NCI-H446 (cell line): ENCODE measurements at regions not wholly inside any gene's neighbourhood (a gene's known extent, or its start where the extent isn't known, plus 50 kb on each side); places are given as distances from the start of the nearest gene placed in this dataset.

Experiments
- DNase-seq, 2 experiments: peaks; one replicate each; lab custom pipeline; 2025; lab: John Stamatoyannopoulos, UW

DNA sequence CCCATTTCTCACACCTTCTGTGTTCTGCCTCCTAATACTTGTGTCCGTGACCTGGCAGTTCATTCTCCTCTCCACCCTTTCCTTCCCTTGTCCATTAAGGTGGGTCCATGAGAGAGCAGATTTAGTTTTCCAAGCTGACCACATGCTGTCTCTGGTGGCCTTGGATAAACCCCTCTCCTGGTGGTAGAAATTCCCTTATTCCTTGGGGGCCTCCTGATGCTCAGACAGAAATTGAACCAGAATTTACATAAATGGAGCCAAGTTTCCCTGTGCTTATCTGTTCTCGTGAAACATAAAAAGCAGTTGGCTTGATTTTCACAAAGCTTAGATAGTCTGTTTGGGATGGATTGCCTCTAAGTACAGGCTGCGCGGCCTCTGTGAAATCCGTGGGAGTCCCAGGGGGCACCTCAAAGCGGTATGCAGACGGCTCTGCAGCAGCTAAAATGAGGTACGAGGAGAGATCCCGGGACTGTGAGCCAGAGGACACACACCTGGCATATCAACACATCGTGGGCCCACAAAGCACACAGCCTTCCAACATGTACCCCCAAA is 101.0 kb upstream of the NMNAT3 start:
- DNase-seq, result no peak

GRCh38 chr3:139774560-139775302 is 97.0 kb upstream of the NMNAT3 start:
- DNase-seq, result peak; percentile 66 to 79

DNA sequence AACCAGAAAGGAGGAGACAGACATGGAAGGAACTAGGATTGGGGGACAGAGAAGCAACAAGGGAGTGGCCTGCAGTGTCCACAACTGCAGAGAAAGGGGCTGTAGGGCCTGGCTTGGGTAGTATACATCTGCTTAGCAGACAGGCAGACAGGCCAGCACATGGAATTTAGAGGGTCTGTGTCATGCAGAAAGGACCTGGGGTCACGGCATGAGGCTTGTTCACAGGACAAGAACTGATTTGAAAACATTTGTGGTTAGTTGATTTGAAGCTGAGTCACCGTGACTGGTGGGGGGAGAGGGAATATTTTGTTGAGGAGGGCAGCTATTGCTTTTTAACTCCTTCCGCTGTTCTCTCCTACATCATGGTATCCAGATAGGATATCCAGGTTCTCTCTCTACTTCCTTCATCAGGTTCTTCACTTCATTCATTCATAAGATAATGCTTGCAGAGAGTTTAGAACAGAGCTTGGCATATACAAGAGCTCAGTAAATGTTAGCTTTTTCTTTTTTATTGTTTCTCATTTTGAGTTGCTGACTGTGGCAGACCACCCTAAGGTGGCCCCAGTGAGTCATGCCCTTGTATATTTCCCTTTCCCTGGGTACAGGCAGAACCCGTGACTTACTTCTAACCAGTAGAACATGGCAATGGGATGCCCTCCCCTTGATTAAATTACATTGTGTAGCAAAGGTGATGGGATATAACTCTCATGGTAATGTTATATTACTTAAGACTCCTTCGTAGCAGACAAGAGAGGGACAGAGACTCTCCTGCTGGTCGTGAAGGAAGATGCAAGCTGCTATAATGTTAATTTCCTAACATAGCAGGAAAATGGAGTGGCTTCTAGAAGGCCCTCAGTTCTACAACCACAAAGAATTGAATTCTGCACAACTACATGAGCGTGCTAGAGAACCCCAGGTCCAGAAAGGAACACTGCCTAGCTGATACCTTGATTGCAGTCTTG is 95.0 kb upstream of the NMNAT3 start:
- DNase-seq, result no peak

- DNase-seq, result no peak
These were observed 93.6 kb upstream of the NMNAT3 start for GRCh38 chr3:139771331-139771730.

GRCh38 chr3:139770577-139770976 is 92.8 kb upstream of the NMNAT3 start:
- DNase-seq, result no peak

DNA sequence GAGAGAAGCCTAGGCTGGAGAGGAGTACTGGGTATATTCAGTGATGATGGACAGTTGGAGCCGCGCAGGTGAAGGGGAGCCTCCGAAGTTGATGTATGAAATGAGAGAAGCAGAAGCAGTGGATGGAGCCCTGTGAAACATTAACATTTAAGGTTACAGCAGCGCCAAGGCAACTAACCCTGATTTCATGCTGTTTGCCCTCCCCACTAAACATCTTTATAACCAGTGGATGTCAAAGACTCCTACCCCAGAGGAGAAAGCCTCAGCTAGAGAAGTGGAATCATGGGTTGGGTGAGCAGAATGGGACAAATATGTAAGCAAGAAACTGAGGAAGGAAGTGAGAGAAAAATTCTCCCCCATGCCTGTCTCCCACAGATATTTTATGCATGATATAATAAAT is 92.0 kb upstream of the NMNAT3 start:
- no peak for DNase-seq

DNA sequence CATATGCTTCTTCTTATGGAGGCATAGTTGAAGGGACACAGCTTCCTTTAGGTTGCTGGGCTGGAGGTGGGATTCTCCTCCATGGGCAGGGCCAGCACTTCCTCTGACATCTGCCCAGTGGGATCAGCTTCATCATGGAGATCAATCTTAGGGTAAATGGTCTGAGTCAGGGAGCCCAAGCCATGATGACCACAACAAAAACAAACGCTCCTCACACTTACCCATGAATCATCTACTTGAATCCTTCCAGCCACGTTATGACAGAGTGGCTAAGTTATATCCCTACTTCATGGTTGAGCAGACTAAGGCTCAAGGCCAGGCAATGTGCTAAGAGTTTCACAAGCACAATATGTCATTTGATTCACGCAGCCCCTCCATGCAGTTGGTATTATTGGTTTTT is 87.2 kb upstream of the NMNAT3 start:
- no peak for DNase-seq

- DNase-seq, result no peak
These were observed 86.5 kb upstream of the NMNAT3 start for GRCh38 chr3:139764069-139764905.

- DNase-seq, result peak in 1 of 2 experiments; percentile 44
These were observed 84.5 kb upstream of the NMNAT3 start for GRCh38 chr3:139762302-139762701.

DNA sequence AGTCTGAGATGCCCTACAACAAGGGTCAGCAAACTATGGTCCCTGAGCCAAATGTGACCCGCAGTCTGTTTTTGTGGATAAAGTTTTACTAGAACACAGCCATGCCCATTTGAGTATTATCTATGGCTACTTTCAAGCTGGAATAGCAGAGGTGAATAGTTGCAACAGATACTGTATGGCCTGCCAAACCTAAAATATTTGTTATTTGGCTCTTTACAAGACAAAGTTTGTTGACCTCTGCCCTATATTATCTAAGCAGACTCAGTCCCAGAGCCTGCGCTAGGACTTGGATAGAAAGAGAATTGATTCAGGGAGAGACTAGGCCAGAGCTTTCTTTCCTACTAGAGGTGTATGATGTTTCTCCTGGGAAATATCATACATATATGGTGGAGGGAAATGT is 81.7 kb upstream of the NMNAT3 start:
- DNase-seq, result no peak

GRCh38 chr3:139758654-139759291 is 81.0 kb upstream of the NMNAT3 start:
- no peak for DNase-seq

- DNase-seq, result no peak
These were observed 79.8 kb upstream of the NMNAT3 start for GRCh38 chr3:139757448-139758030.

DNA sequence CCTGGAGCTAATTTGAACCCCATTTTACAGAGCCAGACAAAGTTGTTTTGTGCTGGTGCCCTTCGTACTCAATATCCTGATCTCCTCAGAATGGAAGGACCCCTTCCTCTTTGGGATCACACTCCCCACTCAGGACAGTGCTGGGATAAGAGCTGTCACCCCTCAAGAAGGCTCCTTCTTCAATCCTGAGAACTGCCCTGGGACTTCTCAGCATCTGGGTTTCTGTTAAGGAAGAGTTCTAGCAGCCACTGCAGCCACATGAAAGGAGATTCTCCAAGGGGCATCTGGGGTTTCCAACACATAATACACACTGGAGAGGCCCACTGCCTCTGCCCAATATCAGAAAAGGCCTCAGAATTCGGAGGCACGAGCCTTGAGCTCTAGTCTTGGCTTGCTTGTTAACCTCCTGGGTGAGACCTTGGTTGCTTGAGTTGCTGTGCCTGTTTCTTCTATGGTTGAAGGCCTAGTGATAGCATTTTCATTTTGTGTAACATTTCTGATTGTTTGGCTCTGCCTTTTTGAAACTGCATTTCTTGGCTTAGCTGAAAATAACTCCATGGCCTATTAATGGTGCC is 78.8 kb upstream of the NMNAT3 start:
- DNase-seq, result no peak

DNA sequence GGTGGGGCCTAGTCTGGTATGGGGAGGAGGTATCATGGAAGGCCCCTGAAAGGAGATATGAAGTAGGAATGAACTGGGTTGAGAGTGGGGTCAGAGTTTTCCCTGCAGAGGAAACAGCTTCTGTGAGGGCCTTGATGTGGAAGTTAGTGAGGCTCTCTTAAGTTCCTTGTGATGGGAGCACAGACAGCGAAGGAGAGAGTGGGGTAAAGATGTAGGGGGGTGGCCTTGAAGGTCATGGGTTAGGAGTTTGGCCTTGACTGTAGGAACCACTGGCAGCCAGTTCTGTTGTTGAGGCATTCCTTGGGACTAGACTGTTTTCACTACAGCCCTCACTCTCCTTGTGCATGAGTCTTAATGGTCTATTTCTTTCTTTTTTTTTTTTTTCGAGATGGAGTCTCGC is 77.8 kb upstream of the NMNAT3 start:
- no peak for DNase-seq

GRCh38 chr3:139751789-139752188 is 74.0 kb upstream of the NMNAT3 start:
- DNase-seq, result no peak

DNA sequence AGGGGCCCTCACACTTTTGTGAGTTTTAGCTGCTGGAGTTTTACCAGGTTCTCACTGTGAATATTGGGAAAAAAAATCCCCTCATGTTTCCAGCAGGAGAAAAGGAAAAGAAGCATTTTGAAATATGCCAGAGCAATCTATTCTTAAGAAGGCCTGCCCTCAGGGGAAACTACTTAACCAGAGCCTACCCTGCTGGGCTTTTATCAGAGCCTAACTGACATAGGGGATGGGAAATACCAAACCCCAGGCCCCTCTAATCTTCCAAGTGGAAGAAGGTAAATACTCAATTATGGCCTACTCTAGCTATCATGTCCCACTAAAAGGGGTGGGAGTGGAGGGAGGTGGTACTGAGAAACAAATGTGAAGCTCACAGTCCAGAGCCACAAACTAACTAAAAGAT is 68.7 kb upstream of the NMNAT3 start:
- DNase-seq, result no peak

DNA sequence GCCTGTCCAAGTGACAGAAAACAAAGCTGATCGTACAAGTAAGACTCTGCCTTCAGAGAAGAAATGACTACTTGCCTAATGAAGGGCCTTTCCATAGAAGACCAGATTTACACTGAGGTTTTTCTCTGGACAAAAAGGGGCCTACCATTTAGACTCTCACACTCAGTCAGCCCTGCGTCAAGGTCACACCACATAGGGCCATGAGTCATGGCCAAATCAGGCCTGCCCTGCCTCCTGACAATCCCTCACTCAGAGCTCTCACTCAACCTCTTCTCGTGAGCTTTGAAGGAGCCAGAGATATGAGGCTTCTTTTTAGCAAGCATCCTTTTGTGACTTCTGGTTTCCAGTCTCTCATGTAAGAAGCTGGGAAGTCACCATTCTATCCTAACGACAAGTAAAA is 68.1 kb upstream of the NMNAT3 start:
- no peak for DNase-seq

DNA sequence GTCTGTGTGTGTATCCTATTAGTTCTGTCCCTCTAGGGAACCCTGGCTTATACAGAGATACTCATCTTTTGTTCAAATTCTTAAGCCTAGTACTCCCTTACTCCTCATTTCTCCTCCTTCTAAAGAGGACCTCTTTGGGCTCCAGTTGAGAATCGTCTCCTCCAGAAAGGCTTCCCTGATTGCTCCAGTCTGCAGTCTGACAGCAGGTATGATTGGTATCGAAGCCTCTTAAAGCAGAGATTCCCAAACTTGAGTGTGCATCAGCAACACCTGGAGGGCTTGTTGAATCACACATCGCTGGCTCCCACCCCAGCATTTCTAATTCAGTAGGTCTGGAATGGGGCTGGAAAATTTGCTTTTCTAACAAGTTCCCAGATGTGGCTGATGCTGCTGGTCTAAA is 60.9 kb upstream of the NMNAT3 start:
- no peak for DNase-seq

DNA sequence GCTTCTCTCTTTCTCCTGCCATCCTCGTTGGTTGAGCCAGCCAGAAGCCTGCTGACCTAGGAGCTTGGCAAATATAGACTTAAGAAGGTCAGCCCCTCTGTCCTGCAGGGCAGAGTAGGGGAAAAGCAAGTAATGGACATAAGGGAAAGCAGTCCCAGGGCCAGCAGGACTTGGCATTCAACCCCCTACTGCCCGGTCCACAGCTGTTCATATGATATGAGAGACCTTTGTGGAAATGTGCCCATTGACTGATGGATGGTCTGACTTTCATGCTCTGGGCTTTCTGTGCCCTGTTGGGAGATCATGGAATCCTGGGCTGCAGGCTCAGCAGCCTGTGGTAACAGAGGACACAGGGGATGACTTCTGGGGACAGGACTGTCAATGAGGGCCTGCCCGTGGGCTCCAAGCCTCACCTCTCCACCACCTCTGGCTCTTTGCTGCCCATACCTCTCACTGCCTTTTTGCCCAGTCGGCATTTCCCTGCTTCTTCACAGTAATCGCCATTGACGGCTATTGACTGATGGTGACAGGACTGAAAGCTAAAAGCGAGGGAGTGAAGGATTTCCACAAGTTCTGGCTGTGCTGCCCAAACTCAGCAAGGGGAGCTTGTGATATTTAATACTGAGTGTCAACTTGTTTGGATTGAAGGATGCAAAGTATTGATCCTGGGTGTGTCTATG is 60.0 kb upstream of the NMNAT3 start:
- DNase-seq, result no peak

DNA sequence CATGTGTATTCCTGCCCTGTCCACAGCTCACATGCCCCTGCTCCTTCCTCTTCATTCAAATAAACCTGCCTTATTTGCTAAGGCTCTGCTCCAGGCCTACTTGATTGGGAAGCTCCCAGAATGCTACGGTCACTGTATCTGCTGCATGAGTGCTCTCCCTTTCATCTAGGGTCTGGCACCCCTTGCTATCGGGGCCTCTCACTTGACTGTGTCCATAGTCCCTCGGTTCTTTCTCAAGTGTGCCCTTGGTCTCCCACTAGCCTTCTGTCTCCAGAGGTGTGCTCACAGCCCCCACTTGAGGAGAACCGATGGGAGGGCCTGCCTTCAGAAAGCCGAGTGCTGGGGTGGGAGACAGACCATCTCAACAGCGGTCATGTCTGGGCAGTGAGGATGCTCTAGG is 57.4 kb upstream of the NMNAT3 start:
- DNase-seq, result no peak
